Tibial nerve (tissue), 4 donors: ENCODE measurements at regions not wholly inside any gene's neighbourhood (a gene's known extent, or its start where the extent isn't known, plus 50 kb on each side); places are given as distances from the start of the nearest gene placed in this dataset.

Experiments used
- DNase-seq, 2 donors: peaks; one replicate each; pipeline ENCODE4 v3.0.0-alpha.2; 2019; ENCODE audit warnings: low spot score in 2 of 2
- H3K27ac ChIP-seq, 4 donors: fragments of 200-600 bp; sonication (generic) in 3 of 4; one replicate each; pipeline ENCODE4 v1.5.1; 2017 to 2019; ENCODE audit warnings: mild to moderate bottlenecking in 1 of 4
- H3K27me3 ChIP-seq, 2 donors: fragments of 200-600 bp; sonication (generic) in 1 of 2; one replicate each; pipeline versions ENCODE4 v1.5.1 to v1.6.0; 2017 to 2019
- H3K36me3 ChIP-seq, 3 donors: fragments of 200-600 bp; sonication (generic); one replicate each; pipeline ENCODE4 v1.5.1; 2018 to 2019
- H3K4me1 ChIP-seq, 4 donors: fragments of 200-600 bp; sonication (generic) in 3 of 4; one replicate each; pipeline ENCODE4 v1.5.1; 2017 to 2019
- H3K4me3 ChIP-seq, 4 donors: fragments of 200-600 bp; sonication (generic) in 3 of 4; one replicate each; pipeline ENCODE4 v1.5.1; 2017 to 2019; ENCODE audit warnings: mild to moderate bottlenecking in 1 of 4, moderate library complexity in 1 of 4
- H3K9me3 ChIP-seq, 4 donors: fragments of 200-600 bp; sonication (generic) in 3 of 4; one replicate each; pipeline ENCODE4 v1.5.1; 2017 to 2019
- EP300 ChIP-seq, 2 donors: sonication (generic); formaldehyde crosslinking; IDR thresholded peaks; one replicate each; pipeline ENCODE4 v1.6.1; 2017; ENCODE audit warnings: antibody characterized with exemption in 2 of 2, mild to moderate bottlenecking in 1 of 2
- POLR2A ChIP-seq, 2 donors: fragments of 450-650 bp; IDR thresholded peaks; one replicate each; pipeline ENCODE4 v1.6.1; 2017; ENCODE audit warnings: antibody characterized with exemption in 2 of 2, mild to moderate bottlenecking in 2 of 2, moderate library complexity in 2 of 2
- WGBS, 2 donors: methylation state at CpG; one replicate each; pipeline ENCODE4 v1.1.5; 2018; 5-methylcytosine and 5-hydroxymethylcytosine counted together
- TF ChIP-seq, protein P1 (sequence below), 5 experiments: fragments of 200-600 bp in 3 of 5; fragments of 450-650 bp in 2 of 5; sonication (generic) in 3 of 5; IDR thresholded peaks; one replicate each; pipeline ENCODE4 v1.5.1; 2016 to 2019; ENCODE audit warnings: antibody characterized with exemption in 5 of 5, mild to moderate bottlenecking in 3 of 5, moderate library complexity in 2 of 5

DNA sequence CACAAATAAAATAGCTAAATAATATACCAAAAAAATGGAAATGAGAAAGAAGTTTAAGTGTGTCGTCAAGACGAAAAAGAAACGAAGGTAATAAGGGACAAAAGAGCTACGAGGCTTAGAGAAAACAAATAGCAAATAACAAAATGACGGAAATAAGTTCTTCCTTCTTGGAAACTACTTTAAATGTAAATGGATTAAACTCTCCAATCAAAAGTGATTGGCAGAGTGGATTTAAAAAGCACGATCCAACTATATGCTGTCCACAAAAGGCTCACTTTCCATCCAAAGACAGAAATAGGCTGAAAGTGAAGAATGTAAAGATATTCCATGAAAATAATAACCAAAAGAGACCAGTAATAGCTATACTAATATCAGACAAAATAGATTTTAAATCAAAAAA, 82.4 kb downstream of the DIO3 start:
- Histone ChIP-seq H3K9me3 (peaks cover 0 to 25% (median 2%) of the 10 kb centered on the region in 4 donors), H3K4me3 (no peak overlapping the region), H3K27ac (no peak overlapping the region), H3K36me3 (no peaks in the 10 kb centered on the region), H3K4me1 (no peaks in the 10 kb centered on the region), H3K27me3 (peaks cover 0 to 4% of the 10 kb centered on the region in 2 donors)
- TF ChIP-seq EP300 (IDR thresholded peaks at IDR 0.05) (no peak), POLR2A (IDR thresholded peaks at IDR 0.05) (no peak)
- TF ChIP-seq, protein P1, sequence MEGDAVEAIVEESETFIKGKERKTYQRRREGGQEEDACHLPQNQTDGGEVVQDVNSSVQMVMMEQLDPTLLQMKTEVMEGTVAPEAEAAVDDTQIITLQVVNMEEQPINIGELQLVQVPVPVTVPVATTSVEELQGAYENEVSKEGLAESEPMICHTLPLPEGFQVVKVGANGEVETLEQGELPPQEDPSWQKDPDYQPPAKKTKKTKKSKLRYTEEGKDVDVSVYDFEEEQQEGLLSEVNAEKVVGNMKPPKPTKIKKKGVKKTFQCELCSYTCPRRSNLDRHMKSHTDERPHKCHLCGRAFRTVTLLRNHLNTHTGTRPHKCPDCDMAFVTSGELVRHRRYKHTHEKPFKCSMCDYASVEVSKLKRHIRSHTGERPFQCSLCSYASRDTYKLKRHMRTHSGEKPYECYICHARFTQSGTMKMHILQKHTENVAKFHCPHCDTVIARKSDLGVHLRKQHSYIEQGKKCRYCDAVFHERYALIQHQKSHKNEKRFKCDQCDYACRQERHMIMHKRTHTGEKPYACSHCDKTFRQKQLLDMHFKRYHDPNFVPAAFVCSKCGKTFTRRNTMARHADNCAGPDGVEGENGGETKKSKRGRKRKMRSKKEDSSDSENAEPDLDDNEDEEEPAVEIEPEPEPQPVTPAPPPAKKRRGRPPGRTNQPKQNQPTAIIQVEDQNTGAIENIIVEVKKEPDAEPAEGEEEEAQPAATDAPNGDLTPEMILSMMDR (IDR thresholded peaks at IDR 0.05), result no peak
- WGBS, 2 donors, result 92 to 95% methylated on average over 6 of the region's 6 CpGs
- no peak for DNase-seq

DNA sequence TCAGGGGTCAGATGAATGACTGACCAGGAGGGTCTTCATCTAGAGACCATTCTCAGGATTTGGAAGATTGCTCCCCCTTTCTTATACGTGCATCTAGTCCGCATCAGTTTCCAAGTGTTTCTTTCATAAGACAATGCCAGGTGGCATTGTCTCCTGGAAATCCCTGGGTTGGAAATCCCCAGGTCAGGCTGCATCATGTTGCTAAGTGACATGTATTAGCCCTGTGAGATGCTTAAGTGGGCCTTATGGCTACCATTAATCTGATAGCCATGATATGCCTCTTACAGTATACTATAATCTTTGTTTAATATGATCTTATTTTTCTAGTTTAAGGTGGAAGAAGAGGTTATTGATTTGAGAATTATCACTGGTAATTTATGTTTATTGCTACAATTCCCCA, 92.8 kb downstream of the DIO3 start:
- no peaks in the 10 kb centered on the region for H3K36me3 ChIP-seq
- no peaks in the 10 kb centered on the region for H3K27me3 ChIP-seq
- 71 to 93% methylated on average over 2 of the region's 2 CpGs for WGBS, 2 donors
- no peak for DNase-seq
- no peak overlapping the region for H3K4me3 ChIP-seq
- TF ChIP-seq EP300 (IDR thresholded peaks at IDR 0.05) (no peak), POLR2A (IDR thresholded peaks at IDR 0.05) (no peak)
- TF ChIP-seq, protein P1 (IDR thresholded peaks at IDR 0.05), result no peak
- no peak overlapping the region for H3K27ac ChIP-seq
- H3K9me3 ChIP-seq, result peaks cover 0 to 16% (median 0%) of the 10 kb centered on the region in 4 donors
- H3K4me1 ChIP-seq, result no peaks in the 10 kb centered on the region

DNA sequence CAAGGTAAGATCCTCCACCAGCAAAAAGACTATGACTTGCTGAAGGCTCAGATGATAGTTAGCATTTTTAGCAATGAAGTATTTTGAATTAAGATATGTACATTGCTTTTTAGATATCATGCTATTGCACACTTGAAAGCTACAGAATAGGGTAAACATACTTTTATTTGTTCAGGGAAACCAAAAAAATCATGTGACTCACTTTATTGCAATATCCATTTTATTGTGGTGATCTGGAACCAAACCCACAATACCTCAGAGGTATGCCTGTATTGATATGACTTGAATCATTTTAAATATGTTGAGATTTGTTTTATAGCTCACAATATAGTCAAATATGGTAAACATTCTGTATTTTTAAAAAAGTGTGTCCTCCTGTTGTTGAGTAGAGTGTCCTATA, 96.1 kb downstream of the DIO3 start:
- Histone ChIP-seq H3K9me3 (no peaks in the 10 kb centered on the region), H3K36me3 (no peaks in the 10 kb centered on the region), H3K4me3 (no peak overlapping the region), H3K27me3 (no peaks in the 10 kb centered on the region), H3K4me1 (no peaks in the 10 kb centered on the region), H3K27ac (no peak overlapping the region)
- no peak for DNase-seq
- TF ChIP-seq POLR2A (IDR thresholded peaks at IDR 0.05) (no peak), EP300 (IDR thresholded peaks at IDR 0.05) (no peak)
- TF ChIP-seq, protein P1 (IDR thresholded peaks at IDR 0.05), result no peak

DNA sequence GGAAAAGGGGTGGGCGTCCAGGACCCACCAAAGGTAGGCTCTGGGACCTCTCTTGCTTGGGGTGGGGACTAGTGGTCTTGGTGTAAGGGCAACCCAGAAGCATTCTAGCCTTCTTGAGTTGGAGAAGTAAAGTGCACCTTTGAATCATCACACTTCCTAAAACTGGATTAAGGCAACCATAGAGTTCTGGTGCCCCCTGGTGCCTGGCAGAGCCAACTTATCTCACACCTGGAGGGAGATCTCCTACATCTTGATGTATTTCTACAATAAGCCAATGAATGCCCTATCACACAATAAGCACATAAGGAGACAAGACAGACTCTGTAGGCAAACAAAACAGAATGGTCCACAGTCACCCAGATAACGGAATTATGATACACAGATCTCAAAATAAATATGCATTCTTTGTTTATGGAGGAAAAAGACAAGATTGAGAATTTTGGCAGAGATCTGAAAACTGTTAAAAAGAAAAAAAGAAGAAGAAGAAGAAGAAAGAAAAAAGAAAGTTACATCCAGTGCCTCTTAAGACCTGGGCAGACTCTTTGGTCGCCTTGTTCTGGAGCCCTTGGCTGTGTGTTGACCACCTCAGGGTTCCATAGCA, 95.9 kb upstream of the PPP2R5C start:
- no peak overlapping the region for H3K27ac ChIP-seq
- H3K4me3 ChIP-seq, result no peak overlapping the region
- TF ChIP-seq POLR2A (IDR thresholded peaks at IDR 0.05), result no peak
- TF ChIP-seq, protein P1 (IDR thresholded peaks at IDR 0.05), result peak in 1 of 5 experiments; percentile 29
- no peaks in the 10 kb centered on the region for H3K36me3 ChIP-seq
- no peak for DNase-seq
- H3K4me1 ChIP-seq, result no peaks in the 10 kb centered on the region
- H3K27me3 ChIP-seq, result peaks cover 0 to 11% of the 10 kb centered on the region in 2 donors
- peaks cover 0 to 20% (median 3%) of the 10 kb centered on the region in 4 donors for H3K9me3 ChIP-seq
- 47 to 56% methylated on average over 3 of the region's 3 CpGs for WGBS, 2 donors

DNA sequence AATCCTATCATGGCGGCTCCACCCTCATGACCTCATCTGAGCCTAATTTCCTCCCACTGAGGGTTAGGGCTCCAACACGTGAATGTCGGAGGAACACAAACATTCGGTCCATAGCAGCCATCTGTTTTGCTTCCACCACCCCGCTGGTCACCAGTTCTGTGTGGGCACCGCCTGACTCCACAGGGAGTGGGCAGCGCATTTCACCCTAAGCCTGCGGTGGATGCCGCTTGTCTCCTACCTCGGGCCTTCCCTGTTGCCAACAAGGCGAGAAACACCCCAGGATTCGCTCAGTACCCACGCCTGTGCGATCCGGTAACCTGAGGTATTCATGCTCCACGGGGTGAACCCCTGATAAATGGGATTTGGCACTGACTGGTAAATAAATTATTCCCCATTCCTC, 95.2 kb upstream of the PPP2R5C start:
- no peaks in the 10 kb centered on the region for H3K4me1 ChIP-seq
- no peak overlapping the region for H3K4me3 ChIP-seq
- peaks cover 0 to 26% (median 3%) of the 10 kb centered on the region in 4 donors for H3K9me3 ChIP-seq
- H3K36me3 ChIP-seq, result no peaks in the 10 kb centered on the region
- peaks cover 0 to 11% of the 10 kb centered on the region in 2 donors for H3K27me3 ChIP-seq
- H3K27ac ChIP-seq, result no peak overlapping the region
- WGBS, 2 donors, result 82 to 85% methylated on average over 13 to 16 of the region's 16 CpGs
- no peak for DNase-seq
- TF ChIP-seq, protein P1 (IDR thresholded peaks at IDR 0.05), result no peak
- no peak for TF ChIP-seq EP300 (IDR thresholded peaks at IDR 0.05)
- TF ChIP-seq POLR2A (IDR thresholded peaks at IDR 0.05), result no peak
